Ishikawa (cell line): ENCODE measurements at regions not wholly inside any gene's neighbourhood (a gene's known extent, or its start where the extent isn't known, plus 50 kb on each side); places are given as distances from the start of the nearest gene placed in this dataset.

Experiments used
- CEBPB ChIP-seq: IDR thresholded peaks from 2 replicates; pipeline ENCODE4 v1.6.1; 2012
- EP300 ChIP-seq: IDR thresholded peaks from 2 replicates; pipeline ENCODE4 v1.6.1; 2012; ENCODE audit warnings: borderline replicate concordance
- FOXM1 ChIP-seq: IDR thresholded peaks from 2 replicates; pipeline ENCODE4 v1.6.1; 2012; ENCODE audit warnings: low read depth, borderline replicate concordance
- RAD21 ChIP-seq: IDR thresholded peaks from 2 replicates; pipeline ENCODE4 v1.6.1; 2012; ENCODE audit warnings: low read depth
- TAF1 ChIP-seq: IDR thresholded peaks from 2 replicates; pipeline ENCODE4 v1.6.1; 2012; ENCODE audit warnings: low read depth, mild to moderate bottlenecking
- TCF12 ChIP-seq: IDR thresholded peaks from 2 replicates; pipeline ENCODE4 v1.6.1; 2012; ENCODE audit warnings: low read depth
- TEAD4 ChIP-seq: IDR thresholded peaks from 2 replicates; pipeline ENCODE4 v1.6.1; 2012
- YY1 ChIP-seq: IDR thresholded peaks from 2 replicates; pipeline ENCODE4 v1.6.1; 2012; ENCODE audit warnings: low read depth
- TF ChIP-seq, protein P1 (sequence below): IDR thresholded peaks from 2 replicates; pipeline ENCODE4 v1.6.1; 2012
- TF ChIP-seq, protein P2 (sequence below): IDR thresholded peaks from 2 replicates; pipeline ENCODE4 v1.6.1; 2012; ENCODE audit warnings: low read depth, mild to moderate bottlenecking
- TF ChIP-seq, protein P3 (sequence below): IDR thresholded peaks from 2 replicates; pipeline ENCODE4 v1.6.1; 2012

DNA sequence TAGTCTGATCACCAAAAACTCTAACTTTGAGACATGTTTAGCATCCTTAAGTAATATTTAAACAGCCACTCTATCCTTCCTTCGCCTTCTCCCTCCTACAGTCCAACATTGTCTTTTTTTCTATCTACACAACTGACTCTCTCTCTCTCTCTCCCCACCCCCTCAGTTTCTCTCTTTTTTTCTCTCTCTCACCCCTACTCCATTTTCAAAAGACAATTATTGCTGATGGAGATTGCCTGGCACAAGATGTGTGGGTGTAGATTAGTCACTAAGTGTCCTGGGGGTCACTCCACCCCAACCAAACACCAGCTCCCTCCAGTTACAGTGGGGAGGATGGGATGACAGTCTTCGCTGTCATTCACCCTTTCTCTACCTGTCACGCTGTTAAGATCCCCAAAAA, 94.5 kb upstream of the NFIA start:
- TF ChIP-seq EP300 (no peak), TCF12 (no peak), RAD21 (no peak), TEAD4 (no peak), FOXM1 (no peak), YY1 (no peak), TAF1 (no peak), CEBPB (no peak)
- TF ChIP-seq, protein P1, sequence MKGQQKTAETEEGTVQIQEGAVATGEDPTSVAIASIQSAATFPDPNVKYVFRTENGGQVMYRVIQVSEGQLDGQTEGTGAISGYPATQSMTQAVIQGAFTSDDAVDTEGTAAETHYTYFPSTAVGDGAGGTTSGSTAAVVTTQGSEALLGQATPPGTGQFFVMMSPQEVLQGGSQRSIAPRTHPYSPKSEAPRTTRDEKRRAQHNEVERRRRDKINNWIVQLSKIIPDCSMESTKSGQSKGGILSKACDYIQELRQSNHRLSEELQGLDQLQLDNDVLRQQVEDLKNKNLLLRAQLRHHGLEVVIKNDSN: no peak
- TF ChIP-seq, protein P2, sequence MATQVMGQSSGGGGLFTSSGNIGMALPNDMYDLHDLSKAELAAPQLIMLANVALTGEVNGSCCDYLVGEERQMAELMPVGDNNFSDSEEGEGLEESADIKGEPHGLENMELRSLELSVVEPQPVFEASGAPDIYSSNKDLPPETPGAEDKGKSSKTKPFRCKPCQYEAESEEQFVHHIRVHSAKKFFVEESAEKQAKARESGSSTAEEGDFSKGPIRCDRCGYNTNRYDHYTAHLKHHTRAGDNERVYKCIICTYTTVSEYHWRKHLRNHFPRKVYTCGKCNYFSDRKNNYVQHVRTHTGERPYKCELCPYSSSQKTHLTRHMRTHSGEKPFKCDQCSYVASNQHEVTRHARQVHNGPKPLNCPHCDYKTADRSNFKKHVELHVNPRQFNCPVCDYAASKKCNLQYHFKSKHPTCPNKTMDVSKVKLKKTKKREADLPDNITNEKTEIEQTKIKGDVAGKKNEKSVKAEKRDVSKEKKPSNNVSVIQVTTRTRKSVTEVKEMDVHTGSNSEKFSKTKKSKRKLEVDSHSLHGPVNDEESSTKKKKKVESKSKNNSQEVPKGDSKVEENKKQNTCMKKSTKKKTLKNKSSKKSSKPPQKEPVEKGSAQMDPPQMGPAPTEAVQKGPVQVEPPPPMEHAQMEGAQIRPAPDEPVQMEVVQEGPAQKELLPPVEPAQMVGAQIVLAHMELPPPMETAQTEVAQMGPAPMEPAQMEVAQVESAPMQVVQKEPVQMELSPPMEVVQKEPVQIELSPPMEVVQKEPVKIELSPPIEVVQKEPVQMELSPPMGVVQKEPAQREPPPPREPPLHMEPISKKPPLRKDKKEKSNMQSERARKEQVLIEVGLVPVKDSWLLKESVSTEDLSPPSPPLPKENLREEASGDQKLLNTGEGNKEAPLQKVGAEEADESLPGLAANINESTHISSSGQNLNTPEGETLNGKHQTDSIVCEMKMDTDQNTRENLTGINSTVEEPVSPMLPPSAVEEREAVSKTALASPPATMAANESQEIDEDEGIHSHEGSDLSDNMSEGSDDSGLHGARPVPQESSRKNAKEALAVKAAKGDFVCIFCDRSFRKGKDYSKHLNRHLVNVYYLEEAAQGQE: no peak
- TF ChIP-seq, protein P3, sequence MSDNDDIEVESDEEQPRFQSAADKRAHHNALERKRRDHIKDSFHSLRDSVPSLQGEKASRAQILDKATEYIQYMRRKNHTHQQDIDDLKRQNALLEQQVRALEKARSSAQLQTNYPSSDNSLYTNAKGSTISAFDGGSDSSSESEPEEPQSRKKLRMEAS: no peak
